ENCODE measurements at regions not wholly inside any gene's neighbourhood (a gene's known extent, or its start where the extent isn't known, plus 50 kb on each side); places are given as distances from the start of the nearest gene placed in this dataset.

DNA sequence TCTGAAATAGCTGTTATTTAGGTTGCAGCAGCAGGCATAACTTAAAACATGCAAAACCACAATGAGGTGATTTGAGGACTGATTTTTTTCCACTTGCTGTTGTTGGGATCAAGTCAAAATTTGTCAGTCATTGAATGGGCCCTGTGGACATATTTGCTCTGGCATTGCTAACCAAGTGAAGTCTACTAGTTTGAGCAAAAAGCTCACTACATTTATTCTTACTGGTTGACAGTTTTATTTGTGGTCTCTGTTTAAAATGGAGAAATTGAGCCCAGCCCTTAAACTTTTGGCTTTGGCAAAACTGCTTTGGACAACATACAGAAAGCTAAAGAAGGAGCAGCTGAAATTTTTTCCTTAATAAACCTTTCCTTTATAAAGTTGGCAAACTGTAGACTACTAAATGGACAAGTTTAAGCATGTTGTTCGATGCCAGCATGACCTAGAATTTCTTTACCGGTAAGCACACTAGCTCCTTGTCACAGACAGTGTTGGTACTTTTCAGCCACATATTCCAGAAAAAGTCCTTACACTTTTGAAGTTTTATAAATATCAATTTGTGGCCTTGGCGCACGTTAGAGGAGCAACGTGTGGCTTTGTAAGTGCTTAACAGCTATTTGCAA, 234.6 kb downstream of the USP25 start:
- Histone ChIP-seq H3K27ac (ENCODE audit: low read depth) (no peak overlapping the region), H4K20me1 (replicated peaks; ENCODE audit: insufficient read depth) (no peaks in the 10 kb centered on the region), H3K36me3 (ENCODE audit: insufficient read depth) (no peaks in the 10 kb centered on the region), H3F3A (replicated peaks; ENCODE audit: low read depth) (no peaks in the 10 kb centered on the region), H3K9me2 (ENCODE audit: insufficient read depth) (peaks cover 7% of the 10 kb centered on the region; the same call in 1 of the 2 replicates), H3K4me1 (ENCODE audit: insufficient read depth) (no peaks in the 10 kb centered on the region), H3K27me3 (ENCODE audit: insufficient read depth) (no peaks in the 10 kb centered on the region), H2AFZ (no peak overlapping the region), H3K4me2 (no peak overlapping the region), H3K4me3 (no peak overlapping the region), H3K79me2 (replicated peaks; ENCODE audit: insufficient read depth) (no peaks in the 10 kb centered on the region)
- Mint-ChIP-seq H3K4me1 (peaks cover 9% of the 10 kb centered on the region), H3K9me3 (no peaks in the 10 kb centered on the region), H3K36me3 (ENCODE audit: low read depth) (no peaks in the 10 kb centered on the region), H3K27me3 (ENCODE audit: insufficient read depth, low read depth, poor library complexity) (peaks cover 2% of the 10 kb centered on the region), H3K27ac (no peak overlapping the region), H3K4me3 (no peak overlapping the region)
- TF ChIP-seq, protein P1, sequence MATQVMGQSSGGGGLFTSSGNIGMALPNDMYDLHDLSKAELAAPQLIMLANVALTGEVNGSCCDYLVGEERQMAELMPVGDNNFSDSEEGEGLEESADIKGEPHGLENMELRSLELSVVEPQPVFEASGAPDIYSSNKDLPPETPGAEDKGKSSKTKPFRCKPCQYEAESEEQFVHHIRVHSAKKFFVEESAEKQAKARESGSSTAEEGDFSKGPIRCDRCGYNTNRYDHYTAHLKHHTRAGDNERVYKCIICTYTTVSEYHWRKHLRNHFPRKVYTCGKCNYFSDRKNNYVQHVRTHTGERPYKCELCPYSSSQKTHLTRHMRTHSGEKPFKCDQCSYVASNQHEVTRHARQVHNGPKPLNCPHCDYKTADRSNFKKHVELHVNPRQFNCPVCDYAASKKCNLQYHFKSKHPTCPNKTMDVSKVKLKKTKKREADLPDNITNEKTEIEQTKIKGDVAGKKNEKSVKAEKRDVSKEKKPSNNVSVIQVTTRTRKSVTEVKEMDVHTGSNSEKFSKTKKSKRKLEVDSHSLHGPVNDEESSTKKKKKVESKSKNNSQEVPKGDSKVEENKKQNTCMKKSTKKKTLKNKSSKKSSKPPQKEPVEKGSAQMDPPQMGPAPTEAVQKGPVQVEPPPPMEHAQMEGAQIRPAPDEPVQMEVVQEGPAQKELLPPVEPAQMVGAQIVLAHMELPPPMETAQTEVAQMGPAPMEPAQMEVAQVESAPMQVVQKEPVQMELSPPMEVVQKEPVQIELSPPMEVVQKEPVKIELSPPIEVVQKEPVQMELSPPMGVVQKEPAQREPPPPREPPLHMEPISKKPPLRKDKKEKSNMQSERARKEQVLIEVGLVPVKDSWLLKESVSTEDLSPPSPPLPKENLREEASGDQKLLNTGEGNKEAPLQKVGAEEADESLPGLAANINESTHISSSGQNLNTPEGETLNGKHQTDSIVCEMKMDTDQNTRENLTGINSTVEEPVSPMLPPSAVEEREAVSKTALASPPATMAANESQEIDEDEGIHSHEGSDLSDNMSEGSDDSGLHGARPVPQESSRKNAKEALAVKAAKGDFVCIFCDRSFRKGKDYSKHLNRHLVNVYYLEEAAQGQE (IDR thresholded peaks at IDR 0.05; ENCODE audit: unreplicated experiment) = no peak
- TF ChIP-seq NANOG (IDR thresholded peaks at IDR 0.05; ENCODE audit: borderline replicate concordance) = no peak
- no peak for TF ChIP-seq EZH2 (IDR thresholded peaks at IDR 0.05; ENCODE audit: low read depth, unreplicated experiment)
- TF ChIP-seq ZNF331 (CRISPR knock-in tag; IDR thresholded peaks at IDR 0.05; ENCODE audit: low read depth) = no peak
- TF ChIP-seq POLR2AphosphoS5 (IDR thresholded peaks at IDR 0.05; ENCODE audit: low read depth) = no peak
- no peak for TF ChIP-seq EZH2phosphoT487 (IDR thresholded peaks at IDR 0.05; ENCODE audit: unreplicated experiment)
- TF ChIP-seq STAT1 (IDR thresholded peaks at IDR 0.05; ENCODE audit: unreplicated experiment) = no peak
- TF ChIP-seq, protein P2, sequence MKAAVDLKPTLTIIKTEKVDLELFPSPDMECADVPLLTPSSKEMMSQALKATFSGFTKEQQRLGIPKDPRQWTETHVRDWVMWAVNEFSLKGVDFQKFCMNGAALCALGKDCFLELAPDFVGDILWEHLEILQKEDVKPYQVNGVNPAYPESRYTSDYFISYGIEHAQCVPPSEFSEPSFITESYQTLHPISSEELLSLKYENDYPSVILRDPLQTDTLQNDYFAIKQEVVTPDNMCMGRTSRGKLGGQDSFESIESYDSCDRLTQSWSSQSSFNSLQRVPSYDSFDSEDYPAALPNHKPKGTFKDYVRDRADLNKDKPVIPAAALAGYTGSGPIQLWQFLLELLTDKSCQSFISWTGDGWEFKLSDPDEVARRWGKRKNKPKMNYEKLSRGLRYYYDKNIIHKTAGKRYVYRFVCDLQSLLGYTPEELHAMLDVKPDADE (IDR thresholded peaks at IDR 0.05) = no peak
- no peak for TF ChIP-seq CREB1 (CRISPR knock-in tag; IDR thresholded peaks at IDR 0.05; ENCODE audit: low read depth)
- TF ChIP-seq, protein P3, sequence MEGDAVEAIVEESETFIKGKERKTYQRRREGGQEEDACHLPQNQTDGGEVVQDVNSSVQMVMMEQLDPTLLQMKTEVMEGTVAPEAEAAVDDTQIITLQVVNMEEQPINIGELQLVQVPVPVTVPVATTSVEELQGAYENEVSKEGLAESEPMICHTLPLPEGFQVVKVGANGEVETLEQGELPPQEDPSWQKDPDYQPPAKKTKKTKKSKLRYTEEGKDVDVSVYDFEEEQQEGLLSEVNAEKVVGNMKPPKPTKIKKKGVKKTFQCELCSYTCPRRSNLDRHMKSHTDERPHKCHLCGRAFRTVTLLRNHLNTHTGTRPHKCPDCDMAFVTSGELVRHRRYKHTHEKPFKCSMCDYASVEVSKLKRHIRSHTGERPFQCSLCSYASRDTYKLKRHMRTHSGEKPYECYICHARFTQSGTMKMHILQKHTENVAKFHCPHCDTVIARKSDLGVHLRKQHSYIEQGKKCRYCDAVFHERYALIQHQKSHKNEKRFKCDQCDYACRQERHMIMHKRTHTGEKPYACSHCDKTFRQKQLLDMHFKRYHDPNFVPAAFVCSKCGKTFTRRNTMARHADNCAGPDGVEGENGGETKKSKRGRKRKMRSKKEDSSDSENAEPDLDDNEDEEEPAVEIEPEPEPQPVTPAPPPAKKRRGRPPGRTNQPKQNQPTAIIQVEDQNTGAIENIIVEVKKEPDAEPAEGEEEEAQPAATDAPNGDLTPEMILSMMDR (conservative IDR thresholded peaks at IDR 0.05; ENCODE audit: low read depth in 2 of 2) = no peak
- TF ChIP-seq, protein P4, sequence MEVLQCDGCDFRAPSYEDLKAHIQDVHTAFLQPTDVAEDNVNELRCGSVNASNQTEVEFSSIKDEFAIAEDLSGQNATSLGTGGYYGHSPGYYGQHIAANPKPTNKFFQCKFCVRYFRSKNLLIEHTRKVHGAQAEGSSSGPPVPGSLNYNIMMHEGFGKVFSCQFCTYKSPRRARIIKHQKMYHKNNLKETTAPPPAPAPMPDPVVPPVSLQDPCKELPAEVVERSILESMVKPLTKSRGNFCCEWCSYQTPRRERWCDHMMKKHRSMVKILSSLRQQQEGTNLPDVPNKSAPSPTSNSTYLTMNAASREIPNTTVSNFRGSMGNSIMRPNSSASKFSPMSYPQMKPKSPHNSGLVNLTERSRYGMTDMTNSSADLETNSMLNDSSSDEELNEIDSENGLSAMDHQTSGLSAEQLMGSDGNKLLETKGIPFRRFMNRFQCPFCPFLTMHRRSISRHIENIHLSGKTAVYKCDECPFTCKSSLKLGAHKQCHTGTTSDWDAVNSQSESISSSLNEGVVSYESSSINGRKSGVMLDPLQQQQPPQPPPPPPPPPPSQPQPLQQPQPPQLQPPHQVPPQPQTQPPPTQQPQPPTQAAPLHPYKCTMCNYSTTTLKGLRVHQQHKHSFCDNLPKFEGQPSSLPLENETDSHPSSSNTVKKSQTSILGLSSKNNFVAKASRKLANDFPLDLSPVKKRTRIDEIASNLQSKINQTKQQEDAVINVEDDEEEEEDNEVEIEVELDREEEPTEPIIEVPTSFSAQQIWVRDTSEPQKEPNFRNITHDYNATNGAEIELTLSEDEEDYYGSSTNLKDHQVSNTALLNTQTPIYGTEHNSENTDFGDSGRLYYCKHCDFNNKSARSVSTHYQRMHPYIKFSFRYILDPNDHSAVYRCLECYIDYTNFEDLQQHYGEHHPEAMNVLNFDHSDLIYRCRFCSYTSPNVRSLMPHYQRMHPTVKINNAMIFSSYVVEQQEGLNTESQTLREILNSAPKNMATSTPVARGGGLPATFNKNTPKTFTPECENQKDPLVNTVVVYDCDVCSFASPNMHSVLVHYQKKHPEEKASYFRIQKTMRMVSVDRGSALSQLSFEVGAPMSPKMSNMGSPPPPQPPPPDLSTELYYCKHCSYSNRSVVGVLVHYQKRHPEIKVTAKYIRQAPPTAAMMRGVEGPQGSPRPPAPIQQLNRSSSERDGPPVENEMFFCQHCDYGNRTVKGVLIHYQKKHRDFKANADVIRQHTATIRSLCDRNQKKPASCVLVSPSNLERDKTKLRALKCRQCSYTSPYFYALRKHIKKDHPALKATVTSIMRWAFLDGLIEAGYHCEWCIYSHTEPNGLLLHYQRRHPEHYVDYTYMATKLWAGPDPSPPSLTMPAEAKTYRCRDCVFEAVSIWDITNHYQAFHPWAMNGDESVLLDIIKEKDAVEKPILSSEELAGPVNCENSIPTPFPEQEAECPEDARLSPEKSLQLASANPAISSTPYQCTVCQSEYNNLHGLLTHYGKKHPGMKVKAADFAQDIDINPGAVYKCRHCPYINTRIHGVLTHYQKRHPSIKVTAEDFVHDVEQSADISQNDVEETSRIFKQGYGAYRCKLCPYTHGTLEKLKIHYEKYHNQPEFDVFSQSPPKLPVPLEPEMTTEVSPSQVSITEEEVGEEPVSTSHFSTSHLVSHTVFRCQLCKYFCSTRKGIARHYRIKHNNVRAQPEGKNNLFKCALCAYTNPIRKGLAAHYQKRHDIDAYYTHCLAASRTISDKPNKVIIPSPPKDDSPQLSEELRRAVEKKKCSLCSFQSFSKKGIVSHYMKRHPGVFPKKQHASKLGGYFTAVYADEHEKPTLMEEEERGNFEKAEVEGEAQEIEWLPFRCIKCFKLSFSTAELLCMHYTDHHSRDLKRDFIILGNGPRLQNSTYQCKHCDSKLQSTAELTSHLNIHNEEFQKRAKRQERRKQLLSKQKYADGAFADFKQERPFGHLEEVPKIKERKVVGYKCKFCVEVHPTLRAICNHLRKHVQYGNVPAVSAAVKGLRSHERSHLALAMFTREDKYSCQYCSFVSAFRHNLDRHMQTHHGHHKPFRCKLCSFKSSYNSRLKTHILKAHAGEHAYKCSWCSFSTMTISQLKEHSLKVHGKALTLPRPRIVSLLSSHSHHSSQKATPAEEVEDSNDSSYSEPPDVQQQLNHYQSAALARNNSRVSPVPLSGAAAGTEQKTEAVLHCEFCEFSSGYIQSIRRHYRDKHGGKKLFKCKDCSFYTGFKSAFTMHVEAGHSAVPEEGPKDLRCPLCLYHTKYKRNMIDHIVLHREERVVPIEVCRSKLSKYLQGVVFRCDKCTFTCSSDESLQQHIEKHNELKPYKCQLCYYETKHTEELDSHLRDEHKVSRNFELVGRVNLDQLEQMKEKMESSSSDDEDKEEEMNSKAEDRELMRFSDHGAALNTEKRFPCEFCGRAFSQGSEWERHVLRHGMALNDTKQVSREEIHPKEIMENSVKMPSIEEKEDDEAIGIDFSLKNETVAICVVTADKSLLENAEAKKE (CRISPR knock-in tag; IDR thresholded peaks at IDR 0.05) = no peak
- no peak for TF ChIP-seq JUNB (IDR thresholded peaks at IDR 0.05; ENCODE audit: unreplicated experiment)
- DNase-seq (ENCODE audit: low spot score) (no peak), ATAC-seq (no peak)

Data from GM23338 (cell line).